ENCODE measurements at regions not wholly inside any gene's neighbourhood (a gene's known extent, or its start where the extent isn't known, plus 50 kb on each side); places are given as distances from the start of the nearest gene placed in this dataset.

DNA sequence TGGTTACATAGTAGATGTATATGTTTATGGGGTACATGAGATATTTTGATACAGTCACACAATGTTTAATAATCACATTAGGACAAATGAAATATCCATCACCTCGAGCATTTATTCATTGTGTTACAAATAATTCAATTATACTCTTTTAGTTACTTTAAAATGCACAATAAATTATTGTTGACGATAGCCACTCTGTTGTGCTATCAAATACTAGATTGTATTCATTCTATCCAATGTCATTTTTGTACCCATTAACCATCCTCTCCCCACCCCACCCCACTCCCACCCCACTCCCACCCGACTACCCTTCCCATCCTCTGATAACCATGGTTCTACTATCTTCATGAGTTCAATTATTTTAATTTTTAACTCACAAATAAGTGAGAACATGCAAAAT lies 585.4 kb downstream of the CDH26 start:
- Histone ChIP-seq H3K27me3 (no peaks in the 10 kb centered on the region), H3K4me1 (ENCODE audit: insufficient read depth) (no peaks in the 10 kb centered on the region), H3K27ac (no peak overlapping the region), H3K36me3 (no peaks in the 10 kb centered on the region), H3K4me3 (no peak overlapping the region), H3K9me3 (no peaks in the 10 kb centered on the region)
- no peak for TF ChIP-seq EP300 (IDR thresholded peaks at IDR 0.05)
- TF ChIP-seq, protein P1, sequence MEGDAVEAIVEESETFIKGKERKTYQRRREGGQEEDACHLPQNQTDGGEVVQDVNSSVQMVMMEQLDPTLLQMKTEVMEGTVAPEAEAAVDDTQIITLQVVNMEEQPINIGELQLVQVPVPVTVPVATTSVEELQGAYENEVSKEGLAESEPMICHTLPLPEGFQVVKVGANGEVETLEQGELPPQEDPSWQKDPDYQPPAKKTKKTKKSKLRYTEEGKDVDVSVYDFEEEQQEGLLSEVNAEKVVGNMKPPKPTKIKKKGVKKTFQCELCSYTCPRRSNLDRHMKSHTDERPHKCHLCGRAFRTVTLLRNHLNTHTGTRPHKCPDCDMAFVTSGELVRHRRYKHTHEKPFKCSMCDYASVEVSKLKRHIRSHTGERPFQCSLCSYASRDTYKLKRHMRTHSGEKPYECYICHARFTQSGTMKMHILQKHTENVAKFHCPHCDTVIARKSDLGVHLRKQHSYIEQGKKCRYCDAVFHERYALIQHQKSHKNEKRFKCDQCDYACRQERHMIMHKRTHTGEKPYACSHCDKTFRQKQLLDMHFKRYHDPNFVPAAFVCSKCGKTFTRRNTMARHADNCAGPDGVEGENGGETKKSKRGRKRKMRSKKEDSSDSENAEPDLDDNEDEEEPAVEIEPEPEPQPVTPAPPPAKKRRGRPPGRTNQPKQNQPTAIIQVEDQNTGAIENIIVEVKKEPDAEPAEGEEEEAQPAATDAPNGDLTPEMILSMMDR (IDR thresholded peaks at IDR 0.05): no peak
- TF ChIP-seq POLR2A (IDR thresholded peaks at IDR 0.05): no peak
- intact Hi-C loops (cut with DNase I): no loop called here
- WGBS, 3 donors: 77 to 86% (median 83%) methylated on average over 3 of the region's 3 CpGs
- no peak for DNase-seq

DNA sequence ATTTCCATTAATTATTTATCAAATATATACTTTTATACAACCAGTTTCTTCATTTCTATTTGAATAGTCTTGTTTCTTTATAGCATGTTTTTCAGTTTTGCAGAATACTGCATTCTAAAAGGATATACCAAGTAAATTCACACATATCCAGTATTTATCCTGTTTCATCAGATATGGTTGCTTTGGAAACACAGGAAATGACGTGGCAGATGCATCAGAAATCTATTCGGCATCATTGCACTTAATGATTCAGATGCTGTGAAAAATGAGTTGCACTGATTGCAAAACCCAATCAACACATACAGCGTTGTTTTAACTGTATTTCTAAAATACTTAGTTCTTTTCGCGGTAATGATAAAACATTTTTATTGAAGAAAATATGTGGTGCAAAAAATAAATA lies 594.9 kb downstream of the CDH26 start:
- Histone ChIP-seq H3K4me3 (no peak overlapping the region), H3K4me1 (ENCODE audit: insufficient read depth) (no peaks in the 10 kb centered on the region), H3K27me3 (no peaks in the 10 kb centered on the region), H3K36me3 (no peaks in the 10 kb centered on the region), H3K27ac (no peak overlapping the region), H3K9me3 (no peaks in the 10 kb centered on the region)
- no peak for DNase-seq
- WGBS, 3 donors: 66 to 75% (median 73%) methylated on average over 5 of the region's 5 CpGs
- intact Hi-C loops (cut with DNase I): no loop called here
- TF ChIP-seq EP300 (IDR thresholded peaks at IDR 0.05): no peak
- no peak for TF ChIP-seq POLR2A (IDR thresholded peaks at IDR 0.05)
- TF ChIP-seq, protein P1 (IDR thresholded peaks at IDR 0.05): no peak

DNA sequence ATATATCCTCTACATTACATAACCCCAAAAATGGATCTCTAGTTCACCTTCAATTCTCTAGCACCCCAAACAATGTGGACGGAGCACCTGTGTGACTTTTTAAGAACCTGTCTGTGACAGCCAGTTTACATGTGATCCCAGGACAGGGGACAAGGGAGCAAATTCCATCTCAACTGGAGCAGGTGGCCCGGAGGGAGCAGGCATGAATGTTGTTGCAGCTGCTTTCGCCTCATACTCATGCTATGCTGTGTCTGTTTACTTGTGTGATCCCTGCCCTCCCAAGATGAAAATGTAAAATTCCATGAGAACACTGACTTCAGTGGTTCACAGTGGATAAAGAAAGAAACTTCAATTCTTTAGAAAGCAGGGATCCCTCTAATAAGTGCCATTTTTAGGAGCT lies 600.3 kb downstream of the CDH26 start:
- Histone ChIP-seq H3K27ac (no peak overlapping the region), H3K4me1 (ENCODE audit: insufficient read depth) (no peaks in the 10 kb centered on the region), H3K4me3 (no peak overlapping the region), H3K36me3 (no peaks in the 10 kb centered on the region), H3K27me3 (no peaks in the 10 kb centered on the region), H3K9me3 (no peaks in the 10 kb centered on the region)
- intact Hi-C loops (cut with DNase I): no loop called here
- TF ChIP-seq POLR2A (IDR thresholded peaks at IDR 0.05): no peak
- no peak for TF ChIP-seq EP300 (IDR thresholded peaks at IDR 0.05)
- TF ChIP-seq, protein P1 (IDR thresholded peaks at IDR 0.05): no peak
- WGBS, 3 donors: 84 to 87% (median 86%) methylated on average over 3 of the region's 3 CpGs
- no peak for DNase-seq

DNA sequence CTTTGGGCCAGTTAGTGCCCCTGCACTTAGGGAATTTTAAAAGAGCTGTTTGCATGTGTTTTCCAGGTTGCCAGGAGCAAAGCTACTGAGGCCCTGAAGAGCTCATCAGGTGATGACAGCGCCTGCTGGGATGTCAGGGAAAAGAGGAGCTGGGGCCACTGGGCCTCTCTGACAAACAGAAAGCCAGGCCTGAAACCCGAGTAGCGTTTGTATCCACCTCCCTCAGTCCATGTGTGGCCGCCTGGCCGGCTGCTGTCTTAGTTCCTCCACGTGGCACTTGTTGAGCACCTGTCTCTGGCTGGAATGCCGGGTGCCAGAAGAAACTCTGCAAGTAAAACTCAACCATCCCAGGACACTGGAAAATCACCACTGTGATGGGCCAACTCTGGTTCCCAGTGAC lies 601.2 kb downstream of the CDH26 start:
- no peak for DNase-seq

More for the DNA sequence above, 601.2 kb downstream of the CDH26 start:
- 52 to 74% (median 61%) methylated on average over 7 of the region's 7 CpGs for WGBS, 3 donors
- Histone ChIP-seq H3K27ac (no peak overlapping the region), H3K4me1 (ENCODE audit: insufficient read depth) (no peaks in the 10 kb centered on the region), H3K27me3 (no peaks in the 10 kb centered on the region), H3K4me3 (no peak overlapping the region), H3K9me3 (no peaks in the 10 kb centered on the region), H3K36me3 (no peaks in the 10 kb centered on the region)
- TF ChIP-seq POLR2A (IDR thresholded peaks at IDR 0.05): no peak
- TF ChIP-seq, protein P1 (IDR thresholded peaks at IDR 0.05): no peak
- intact Hi-C loops (cut with DNase I): no loop called here
